ENCODE measurements at regions not wholly inside any gene's neighbourhood (a gene's known extent, or its start where the extent isn't known, plus 50 kb on each side); places are given as distances from the start of the nearest gene placed in this dataset.

DNA sequence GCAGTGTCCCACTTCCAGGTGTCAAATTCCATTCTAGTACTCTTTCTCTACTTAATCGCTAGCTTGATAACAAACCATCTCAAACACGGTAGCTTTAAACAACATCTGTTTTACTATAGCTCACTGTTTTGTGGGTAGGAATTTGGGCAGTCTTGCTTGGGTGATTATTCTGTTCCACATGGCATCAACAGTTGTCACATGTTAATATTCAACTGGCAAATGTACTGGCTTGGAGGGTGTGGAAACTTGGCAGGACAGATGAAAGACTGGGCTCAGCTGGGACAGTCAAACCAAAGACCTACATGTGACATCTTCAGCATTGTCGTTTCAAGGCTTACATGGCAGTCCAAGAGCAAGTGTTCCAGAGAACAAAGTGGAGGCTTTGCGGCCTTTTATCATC, 241.8 kb downstream of the PTH2R start:
- no peak for DNase-seq (ENCODE audit: low read depth)
- TF ChIP-seq, protein P1, sequence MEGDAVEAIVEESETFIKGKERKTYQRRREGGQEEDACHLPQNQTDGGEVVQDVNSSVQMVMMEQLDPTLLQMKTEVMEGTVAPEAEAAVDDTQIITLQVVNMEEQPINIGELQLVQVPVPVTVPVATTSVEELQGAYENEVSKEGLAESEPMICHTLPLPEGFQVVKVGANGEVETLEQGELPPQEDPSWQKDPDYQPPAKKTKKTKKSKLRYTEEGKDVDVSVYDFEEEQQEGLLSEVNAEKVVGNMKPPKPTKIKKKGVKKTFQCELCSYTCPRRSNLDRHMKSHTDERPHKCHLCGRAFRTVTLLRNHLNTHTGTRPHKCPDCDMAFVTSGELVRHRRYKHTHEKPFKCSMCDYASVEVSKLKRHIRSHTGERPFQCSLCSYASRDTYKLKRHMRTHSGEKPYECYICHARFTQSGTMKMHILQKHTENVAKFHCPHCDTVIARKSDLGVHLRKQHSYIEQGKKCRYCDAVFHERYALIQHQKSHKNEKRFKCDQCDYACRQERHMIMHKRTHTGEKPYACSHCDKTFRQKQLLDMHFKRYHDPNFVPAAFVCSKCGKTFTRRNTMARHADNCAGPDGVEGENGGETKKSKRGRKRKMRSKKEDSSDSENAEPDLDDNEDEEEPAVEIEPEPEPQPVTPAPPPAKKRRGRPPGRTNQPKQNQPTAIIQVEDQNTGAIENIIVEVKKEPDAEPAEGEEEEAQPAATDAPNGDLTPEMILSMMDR (IDR thresholded peaks at IDR 0.05; ENCODE audit: insufficient read depth, low read depth, low read length, missing control alignments), result no peak
- no peak overlapping the region for H3K4me3 ChIP-seq (ENCODE audit: low read depth, low read length)

GRCh38 chr2:208653383-208653782, 246.8 kb downstream of the PTH2R start:
- no peak for DNase-seq (ENCODE audit: low read depth)
- H3K4me3 ChIP-seq (ENCODE audit: low read depth, low read length), result no peak overlapping the region
- TF ChIP-seq, protein P1 (IDR thresholded peaks at IDR 0.05; ENCODE audit: insufficient read depth, low read depth, low read length, missing control alignments), result no peak

DNA sequence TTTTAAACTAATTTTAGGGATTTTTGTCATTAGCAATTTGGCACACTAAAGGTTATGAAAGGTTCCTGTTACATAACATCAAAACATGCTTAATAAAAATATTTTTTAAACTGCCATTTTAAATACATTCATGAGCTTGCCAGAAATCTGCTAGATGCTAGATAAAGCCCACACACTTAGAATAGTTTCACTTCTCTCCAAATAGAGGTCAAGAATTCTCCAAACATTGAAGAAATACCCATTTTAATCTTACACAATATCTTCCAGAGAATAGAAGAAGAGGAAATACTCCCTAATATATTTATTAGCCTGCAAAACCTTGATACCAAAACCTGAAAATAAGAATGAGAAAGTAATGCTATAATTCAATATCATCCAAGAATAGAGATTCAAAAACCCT, 247.5 kb downstream of the PTH2R start:
- no peak for DNase-seq (ENCODE audit: low read depth)
- TF ChIP-seq, protein P1 (IDR thresholded peaks at IDR 0.05; ENCODE audit: insufficient read depth, low read depth, low read length, missing control alignments), result no peak
- no peak overlapping the region for H3K4me3 ChIP-seq (ENCODE audit: low read depth, low read length)

DNA sequence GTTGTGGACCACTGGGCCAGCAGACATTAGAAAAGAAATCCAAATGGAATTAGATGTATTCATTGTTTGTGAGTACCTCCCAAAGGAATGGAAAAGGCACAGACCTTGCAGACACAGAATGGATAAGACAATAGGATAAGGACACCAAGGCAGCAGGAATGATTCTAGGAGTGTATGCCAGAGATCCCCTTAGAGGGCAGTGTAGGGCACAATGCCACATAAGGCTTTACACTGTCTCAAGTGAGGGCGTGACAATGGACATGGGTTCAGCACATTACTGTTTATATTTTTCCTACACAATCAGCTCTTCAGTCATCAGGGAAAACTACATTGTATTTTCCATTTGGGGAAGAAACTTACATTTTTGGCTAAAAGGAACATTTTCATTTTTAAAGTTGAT, 250.9 kb downstream of the PTH2R start:
- no peak for DNase-seq (ENCODE audit: low read depth)
- no peak overlapping the region for H3K4me3 ChIP-seq (ENCODE audit: low read depth, low read length)
- TF ChIP-seq, protein P1 (IDR thresholded peaks at IDR 0.05; ENCODE audit: insufficient read depth, low read depth, low read length, missing control alignments), result no peak

GRCh38 chr2:208669394-208669793, 262.8 kb downstream of the PTH2R start:
- no peak overlapping the region for H3K4me3 ChIP-seq (ENCODE audit: low read depth, low read length)
- TF ChIP-seq, protein P1 (IDR thresholded peaks at IDR 0.05; ENCODE audit: insufficient read depth, low read depth, low read length, missing control alignments), result no peak
- no peak for DNase-seq (ENCODE audit: low read depth)

GRCh38 chr2:208671284-208671683, 264.7 kb downstream of the PTH2R start:
- no peak overlapping the region for H3K4me3 ChIP-seq (ENCODE audit: low read depth, low read length)
- TF ChIP-seq, protein P1 (IDR thresholded peaks at IDR 0.05; ENCODE audit: insufficient read depth, low read depth, low read length, missing control alignments), result no peak
- no peak for DNase-seq (ENCODE audit: low read depth)

DNA sequence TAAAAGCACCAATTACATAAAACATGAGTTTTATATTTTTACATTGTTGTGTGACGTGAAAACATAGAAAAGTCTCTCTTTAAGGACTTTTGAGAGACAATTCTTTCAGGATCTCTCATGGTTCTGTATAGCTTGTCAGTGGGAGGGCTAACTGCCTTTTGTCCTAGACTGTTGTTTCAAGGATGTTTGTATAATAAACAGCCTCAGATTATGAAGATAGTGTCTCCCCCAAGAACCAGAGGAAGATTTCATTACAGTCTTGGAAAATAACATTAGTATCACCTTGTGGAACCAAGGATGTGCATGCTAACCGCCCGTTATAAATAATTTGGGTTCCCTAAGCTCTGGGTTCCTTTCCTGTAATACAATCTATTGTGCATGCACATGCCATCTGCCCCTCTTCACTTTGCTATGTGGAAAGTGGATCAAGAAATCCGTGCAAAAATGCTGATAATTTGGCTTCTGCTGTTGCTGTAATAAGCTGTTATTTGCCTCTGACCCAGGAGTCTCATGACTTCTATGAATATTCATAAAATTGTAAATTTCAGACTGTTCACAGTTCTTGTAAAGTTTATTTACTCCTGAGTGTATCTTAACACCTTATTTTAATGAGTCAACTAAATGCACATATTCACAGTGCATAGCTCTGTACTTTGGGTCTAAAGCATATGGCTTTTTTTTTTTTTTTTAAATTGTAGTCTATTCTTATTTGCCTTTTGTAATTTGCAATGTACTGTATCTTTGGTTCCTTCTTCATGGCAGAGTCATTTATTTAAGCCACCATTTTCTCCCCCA, 265.5 kb downstream of the PTH2R start:
- no peak for DNase-seq (ENCODE audit: low read depth)
- H3K4me3 ChIP-seq (ENCODE audit: low read depth, low read length), result no peak overlapping the region
- TF ChIP-seq, protein P1 (IDR thresholded peaks at IDR 0.05; ENCODE audit: insufficient read depth, low read depth, low read length, missing control alignments), result no peak

Measured in GM12865 (cell line).